H9 (cell line): ENCODE measurements at regions not wholly inside any gene's neighbourhood (a gene's known extent, or its start where the extent isn't known, plus 50 kb on each side); places are given as distances from the start of the nearest gene placed in this dataset.

Experiments used
- DNase-seq: peaks from one replicate; pipeline ENCODE4 v3.0.0-alpha.2; 2017
- H2AFZ ChIP-seq: one replicate; pipeline ENCODE4 v1.6.1; 2013; ENCODE audit warnings: mild to moderate bottlenecking, low read length, control low read depth, moderate library complexity
- H2AK5ac ChIP-seq: 2 replicates; pipeline ENCODE4 v1.6.1; 2013; ENCODE audit warnings: low read length, control low read depth, mixed read lengths; ENCODE audit not compliant: insufficient read length
- H2BK120ac ChIP-seq: one replicate; pipeline ENCODE4 v1.6.1; 2013; ENCODE audit warnings: low read depth, mild to moderate bottlenecking, low read length, control low read depth, inconsistent platforms; ENCODE audit not compliant: poor library complexity, severe bottlenecking
- H2BK12ac ChIP-seq: 2 replicates; pipeline ENCODE4 v1.6.1; 2013; ENCODE audit warnings: low read length, control low read depth, mixed read lengths, low read depth; ENCODE audit not compliant: insufficient read length
- H2BK15ac ChIP-seq: 2 replicates; pipeline ENCODE4 v1.6.1; 2013; ENCODE audit warnings: low read depth, low read length, control low read depth
- H2BK20ac ChIP-seq: one replicate; pipeline ENCODE4 v1.6.1; 2013; ENCODE audit warnings: low read depth, mild to moderate bottlenecking, low read length, control low read depth, inconsistent platforms; ENCODE audit not compliant: poor library complexity, severe bottlenecking
- H2BK5ac ChIP-seq: 2 replicates; pipeline ENCODE4 v1.6.1; 2013; ENCODE audit warnings: low read length, control low read depth, mixed read lengths; ENCODE audit not compliant: insufficient read length
- H3K14ac ChIP-seq: 2 replicates; pipeline ENCODE4 v1.6.1; 2013; ENCODE audit warnings: low read length, control low read depth; ENCODE audit not compliant: insufficient read depth
- H3K18ac ChIP-seq: 2 replicates; pipeline ENCODE4 v1.6.1; 2013; ENCODE audit warnings: low read depth, mild to moderate bottlenecking, mixed read lengths, low read length, control low read depth; ENCODE audit not compliant: insufficient read length
- H3K23ac ChIP-seq: 2 replicates; pipeline ENCODE4 v1.6.1; 2013; ENCODE audit warnings: low read length, control low read depth, mixed read lengths, low read depth; ENCODE audit not compliant: insufficient read length
- H3K23me2 ChIP-seq: 2 replicates; pipeline ENCODE4 v1.6.1; 2013; ENCODE audit warnings: low read depth, mild to moderate bottlenecking, mixed read lengths, low read length, control low read depth; ENCODE audit not compliant: insufficient read length, poor library complexity, severe bottlenecking
- H3K27ac ChIP-seq: 2 replicates; pipeline ENCODE4 v1.5.1; 2013; ENCODE audit warnings: low read length, control low read depth, mixed read lengths, low read depth; ENCODE audit not compliant: insufficient read length
- H3K27me3 ChIP-seq: 2 replicates; pipeline ENCODE4 v1.6.1; 2013; ENCODE audit warnings: low read length, control low read depth, inconsistent platforms; ENCODE audit not compliant: insufficient read depth
- H3K4ac ChIP-seq: 2 replicates; pipeline ENCODE4 v1.6.1; 2013; ENCODE audit warnings: low read depth, mild to moderate bottlenecking, control low read depth, inconsistent platforms, low read length, moderate library complexity
- H3K4me1 ChIP-seq: 2 replicates; pipeline ENCODE4 v1.6.1; 2013; ENCODE audit warnings: low read length, control low read depth, inconsistent platforms; ENCODE audit not compliant: insufficient read depth
- H3K4me2 ChIP-seq: 2 replicates; pipeline ENCODE4 v1.6.1; 2013; ENCODE audit warnings: low read length, control low read depth, mixed read lengths; ENCODE audit not compliant: insufficient read length, insufficient read depth
- H3K56ac ChIP-seq: 2 replicates; pipeline ENCODE4 v1.6.1; 2013; ENCODE audit warnings: low read depth, mild to moderate bottlenecking, mixed read lengths, low read length, control low read depth; ENCODE audit not compliant: insufficient read length
- H3K79me1 ChIP-seq: 2 replicates; pipeline ENCODE4 v1.6.1; 2013; ENCODE audit warnings: low read depth, mild to moderate bottlenecking, moderate library complexity, low read length, control low read depth, inconsistent platforms; ENCODE audit not compliant: insufficient read depth, poor library complexity, severe bottlenecking
- H3K79me2 ChIP-seq: 2 replicates; pipeline ENCODE4 v1.6.1; 2013; ENCODE audit warnings: low read length, control low read depth, inconsistent platforms; ENCODE audit not compliant: insufficient read depth
- H3K9ac ChIP-seq: 2 replicates; pipeline ENCODE4 v1.6.1; 2013; ENCODE audit warnings: low read length, control low read depth, mixed read lengths; ENCODE audit not compliant: insufficient read length; ENCODE audit errors: extremely low read depth
- H3K9me3 ChIP-seq: one replicate; pipeline ENCODE4 v1.6.1; 2013; ENCODE audit warnings: low read depth, low read length, inconsistent platforms; ENCODE audit not compliant: control insufficient read depth
- H3T11ph ChIP-seq: one replicate; pipeline ENCODE4 v1.6.1; 2013; ENCODE audit warnings: mild to moderate bottlenecking, low read length, control low read depth, inconsistent platforms
- H4K20me1 ChIP-seq: one replicate; pipeline ENCODE4 v1.6.1; 2013; ENCODE audit not compliant: control insufficient read depth, insufficient read length, insufficient read depth
- H4K5ac ChIP-seq: 2 replicates; pipeline ENCODE4 v1.6.1; 2013; ENCODE audit warnings: low read depth, mild to moderate bottlenecking, mixed read lengths, low read length, control low read depth; ENCODE audit not compliant: insufficient read length
- H4K8ac ChIP-seq: replicated peaks from 2 replicates; pipeline ENCODE4 v1.6.1; 2013; ENCODE audit warnings: low read length, control low read depth, mixed read lengths, low read depth; ENCODE audit not compliant: insufficient read length
- H4K91ac ChIP-seq: 2 replicates; pipeline ENCODE4 v1.6.1; 2013; ENCODE audit warnings: low read depth, mild to moderate bottlenecking, moderate library complexity, mixed read lengths, low read length, control low read depth; ENCODE audit not compliant: insufficient read length
- H3K27ac Mint-ChIP-seq, 3 experiments: 2 replicates in 2 of 3; 3 replicates in 1 of 3; pipeline ENCODE4 v1.8.0; 2020 to 2021; ENCODE audit warnings: mixed read lengths in 3 of 3, mild to moderate bottlenecking in 1 of 3, moderate library complexity in 1 of 3
- H3K27me3 Mint-ChIP-seq: 2 replicates; pipeline ENCODE4 v1.8.0; 2021; ENCODE audit warnings: low read depth, mild to moderate bottlenecking, moderate library complexity, mixed read lengths
- H3K36me3 Mint-ChIP-seq, 3 experiments: 2 replicates in 2 of 3; 3 replicates in 1 of 3; pipeline ENCODE4 v1.8.0; 2020 to 2021; ENCODE audit warnings: low read depth in 3 of 3, mixed read lengths in 3 of 3; ENCODE audit not compliant: insufficient read depth in 1 of 3
- H3K4me1 Mint-ChIP-seq, 2 experiments: 2 replicates each; pipeline ENCODE4 v1.8.0; 2020; ENCODE audit warnings: mixed read lengths in 2 of 2
- H3K4me3 Mint-ChIP-seq, 2 experiments: 2 replicates in 1 of 2; 3 replicates in 1 of 2; pipeline ENCODE4 v1.8.0; 2020 to 2021; ENCODE audit warnings: mild to moderate bottlenecking in 2 of 2, mixed read lengths in 2 of 2, moderate library complexity in 1 of 2
- H3K9me3 Mint-ChIP-seq, 2 experiments: 2 replicates in 1 of 2; 3 replicates in 1 of 2; pipeline ENCODE4 v1.8.0; 2020; ENCODE audit warnings: mild to moderate bottlenecking in 2 of 2, mixed read lengths in 2 of 2, moderate library complexity in 1 of 2
- WGBS: extraction: QIAGEN DNeasy Blood & Tissue Kit; methylation state at CpG from one replicate; pipeline ENCODE4 v1.1.7; 2013; ENCODE audit warnings: missing lambda C conversion rate, low lambda C conversion rate, mixed read lengths; ENCODE audit not compliant: insufficient read length; ENCODE audit errors: extremely low coverage; 5-methylcytosine and 5-hydroxymethylcytosine counted together
- TF ChIP-seq, protein P1 (sequence below): fragments of 200-600 bp; sonication (generic); conservative IDR thresholded peaks from 3 replicates; pipeline ENCODE4 v1.8.0; 2021; ENCODE audit warnings: antibody characterized with exemption, mild to moderate bottlenecking

- Histone ChIP-seq H3K23ac (no peak overlapping the region), H3K56ac (no peak overlapping the region), H3K14ac (no peak overlapping the region), H2BK5ac (no peak overlapping the region), H2AK5ac (no peak overlapping the region), H4K5ac (no peak overlapping the region), H3K9me3 (no peaks in the 10 kb centered on the region), H4K20me1 (no peaks in the 10 kb centered on the region), H4K8ac (no peak overlapping the region), H2BK20ac (no peak overlapping the region), H3K18ac (no peak overlapping the region), H4K91ac (no peak overlapping the region), H2BK120ac (no peak overlapping the region), H3K27me3 (no peaks in the 10 kb centered on the region), H3K23me2 (no peaks in the 10 kb centered on the region), H3K27ac (no peak overlapping the region), H2BK15ac (no peak overlapping the region), H3K4me1 (no peaks in the 10 kb centered on the region), H3K79me2 (no peaks in the 10 kb centered on the region), H2BK12ac (no peak overlapping the region), H3K4me2 (no peak overlapping the region), H3K79me1 (no peaks in the 10 kb centered on the region), H3K9ac (no peak overlapping the region), H2AFZ (no peak overlapping the region), H3K4ac (no peak overlapping the region), H3T11ph (no peak overlapping the region)
- H3K27me3 Mint-ChIP-seq, result no peaks in the 10 kb centered on the region
- H3K4me3 Mint-ChIP-seq, result no peak overlapping the region
- peaks cover 4 to 16% (median 6%) of the 10 kb centered on the region in 3 experiments; a peak in 6 of 7 replicates for H3K36me3 Mint-ChIP-seq
- TF ChIP-seq, protein P1, sequence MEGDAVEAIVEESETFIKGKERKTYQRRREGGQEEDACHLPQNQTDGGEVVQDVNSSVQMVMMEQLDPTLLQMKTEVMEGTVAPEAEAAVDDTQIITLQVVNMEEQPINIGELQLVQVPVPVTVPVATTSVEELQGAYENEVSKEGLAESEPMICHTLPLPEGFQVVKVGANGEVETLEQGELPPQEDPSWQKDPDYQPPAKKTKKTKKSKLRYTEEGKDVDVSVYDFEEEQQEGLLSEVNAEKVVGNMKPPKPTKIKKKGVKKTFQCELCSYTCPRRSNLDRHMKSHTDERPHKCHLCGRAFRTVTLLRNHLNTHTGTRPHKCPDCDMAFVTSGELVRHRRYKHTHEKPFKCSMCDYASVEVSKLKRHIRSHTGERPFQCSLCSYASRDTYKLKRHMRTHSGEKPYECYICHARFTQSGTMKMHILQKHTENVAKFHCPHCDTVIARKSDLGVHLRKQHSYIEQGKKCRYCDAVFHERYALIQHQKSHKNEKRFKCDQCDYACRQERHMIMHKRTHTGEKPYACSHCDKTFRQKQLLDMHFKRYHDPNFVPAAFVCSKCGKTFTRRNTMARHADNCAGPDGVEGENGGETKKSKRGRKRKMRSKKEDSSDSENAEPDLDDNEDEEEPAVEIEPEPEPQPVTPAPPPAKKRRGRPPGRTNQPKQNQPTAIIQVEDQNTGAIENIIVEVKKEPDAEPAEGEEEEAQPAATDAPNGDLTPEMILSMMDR, result no peak
- no CpG with 5 or more reads among the region's 2 CpGs for WGBS
- DNase-seq, result no peak
- H3K27ac Mint-ChIP-seq, result no peak overlapping the region
- peaks cover 9 to 17% of the 10 kb centered on the region in 2 experiments; a peak in 4 of 5 replicates for H3K9me3 Mint-ChIP-seq
- H3K4me1 Mint-ChIP-seq, result no peaks in the 10 kb centered on the region; a peak in 1 of 4 replicates
Observed at GRCh38 chr7:81053623-81054022, 134.8 kb upstream of the SEMA3C start.
